GM23338 (cell line): ENCODE measurements at regions not wholly inside any gene's neighbourhood (a gene's known extent, or its start where the extent isn't known, plus 50 kb on each side); places are given as distances from the start of the nearest gene placed in this dataset.

Experiments
- ATAC-seq: fragments of 200-7000 bp; cut with Tn5 transposase; 3 replicates; pipeline ENCODE4 v1.9.1; 2020
- DNase-seq: peaks from one replicate; pipeline ENCODE4 v3.0.0-alpha.2; 2015; ENCODE audit warnings: low spot score
- H2AFZ ChIP-seq: fragments of 200-600 bp; sonication (generic); 2 replicates; pipeline ENCODE4 v1.8.0; 2016; ENCODE audit warnings: antibody characterized with exemption, mild to moderate bottlenecking, moderate library complexity
- H3F3A ChIP-seq: fragments of 200-600 bp; sonication (generic); replicated peaks from 2 replicates; pipeline ENCODE4 v1.8.0; 2017; ENCODE audit warnings: antibody characterized with exemption, mixed run types, low read depth
- H3K27ac ChIP-seq: fragments of 200-600 bp; sonication (generic); 2 replicates; pipeline ENCODE4 v1.6.1; 2016; ENCODE audit warnings: low read depth
- H3K27me3 ChIP-seq: fragments of 200-600 bp; sonication (generic); 2 replicates; pipeline ENCODE4 v1.8.0; 2016; ENCODE audit warnings: mild to moderate bottlenecking, mixed run types, moderate library complexity; ENCODE audit not compliant: insufficient read depth
- H3K36me3 ChIP-seq: fragments of 200-600 bp; sonication (generic); 2 replicates; pipeline ENCODE4 v1.8.0; 2016; ENCODE audit warnings: mild to moderate bottlenecking; ENCODE audit not compliant: insufficient read depth
- H3K4me1 ChIP-seq: fragments of 200-600 bp; sonication (generic); 2 replicates; pipeline ENCODE4 v1.8.0; 2016; ENCODE audit warnings: mild to moderate bottlenecking, moderate library complexity; ENCODE audit not compliant: insufficient read depth
- H3K4me2 ChIP-seq: fragments of 200-600 bp; sonication (generic); 2 replicates; pipeline ENCODE4 v1.7.1; 2017; ENCODE audit warnings: mixed run types
- H3K4me3 ChIP-seq: fragments of 200-600 bp; sonication (generic); 2 replicates; pipeline ENCODE4 v1.6.1; 2016; ENCODE audit warnings: mixed run types
- H3K79me2 ChIP-seq: fragments of 200-600 bp; sonication (generic); replicated peaks from 2 replicates; pipeline ENCODE4 v1.8.0; 2017; ENCODE audit warnings: mild to moderate bottlenecking; ENCODE audit not compliant: insufficient read depth
- H3K9me2 ChIP-seq: fragments of 200-600 bp; sonication (generic); 2 replicates; pipeline ENCODE4 v1.8.0; 2017; ENCODE audit not compliant: insufficient read depth
- H4K20me1 ChIP-seq: fragments of 200-600 bp; sonication (generic); replicated peaks from 2 replicates; pipeline ENCODE4 v1.8.0; 2017; ENCODE audit warnings: mild to moderate bottlenecking; ENCODE audit not compliant: insufficient read depth
- H3K27ac Mint-ChIP-seq: 2 replicates; pipeline ENCODE4 v1.8.0; 2020; ENCODE audit warnings: inconsistent platforms, mild to moderate bottlenecking, moderate library complexity, mixed read lengths
- H3K27me3 Mint-ChIP-seq: 3 replicates; pipeline ENCODE4 v1.8.0; 2022; ENCODE audit warnings: low read depth, mild to moderate bottlenecking, moderate library complexity, mixed read lengths, inconsistent platforms; ENCODE audit not compliant: insufficient read depth, poor library complexity
- H3K36me3 Mint-ChIP-seq: 3 replicates; pipeline ENCODE4 v1.8.0; 2021; ENCODE audit warnings: low read depth, mild to moderate bottlenecking, inconsistent platforms, moderate library complexity, mixed read lengths
- H3K4me1 Mint-ChIP-seq: 3 replicates; pipeline ENCODE4 v1.8.0; 2020; ENCODE audit warnings: mild to moderate bottlenecking, inconsistent platforms, mixed read lengths
- H3K4me3 Mint-ChIP-seq: 3 replicates; pipeline ENCODE4 v1.8.0; 2021; ENCODE audit warnings: moderate library complexity, mild to moderate bottlenecking, inconsistent platforms, mixed read lengths
- H3K9me3 Mint-ChIP-seq: 3 replicates; pipeline ENCODE4 v1.8.0; 2020; ENCODE audit warnings: moderate library complexity, mild to moderate bottlenecking, inconsistent platforms, mixed read lengths
- EZH2phosphoT487 ChIP-seq: fragments of 200-600 bp; sonication (generic); IDR thresholded peaks from one replicate; pipeline ENCODE4 v1.8.1; 2018; ENCODE audit warnings: antibody characterized with exemption; ENCODE audit not compliant: unreplicated experiment
- JUNB ChIP-seq: IDR thresholded peaks from one replicate; pipeline ENCODE4 v1.6.1; 2016; ENCODE audit warnings: antibody characterized with exemption; ENCODE audit not compliant: unreplicated experiment
- STAT1 ChIP-seq: IDR thresholded peaks from one replicate; pipeline ENCODE4 v1.6.1; 2016; ENCODE audit warnings: antibody characterized with exemption; ENCODE audit not compliant: unreplicated experiment
- ZNF331 ChIP-seq: fragments of 250-450 bp; sonication (Bioruptor Pico); IDR thresholded peaks from 2 replicates; pipeline ENCODE4 v1.5.0; 2020; ENCODE audit warnings: low read depth, mild to moderate bottlenecking, moderate library complexity
- TF ChIP-seq, protein P1 (sequence below): fragments of 250-450 bp; sonication (Bioruptor Pico); IDR thresholded peaks from 2 replicates; pipeline ENCODE4 v1.5.0; 2020; ENCODE audit warnings: mild to moderate bottlenecking, moderate library complexity
- TF ChIP-seq, protein P2 (sequence below): IDR thresholded peaks from 2 replicates; pipeline ENCODE4 v1.6.1; 2016; ENCODE audit warnings: antibody characterized with exemption

DNA sequence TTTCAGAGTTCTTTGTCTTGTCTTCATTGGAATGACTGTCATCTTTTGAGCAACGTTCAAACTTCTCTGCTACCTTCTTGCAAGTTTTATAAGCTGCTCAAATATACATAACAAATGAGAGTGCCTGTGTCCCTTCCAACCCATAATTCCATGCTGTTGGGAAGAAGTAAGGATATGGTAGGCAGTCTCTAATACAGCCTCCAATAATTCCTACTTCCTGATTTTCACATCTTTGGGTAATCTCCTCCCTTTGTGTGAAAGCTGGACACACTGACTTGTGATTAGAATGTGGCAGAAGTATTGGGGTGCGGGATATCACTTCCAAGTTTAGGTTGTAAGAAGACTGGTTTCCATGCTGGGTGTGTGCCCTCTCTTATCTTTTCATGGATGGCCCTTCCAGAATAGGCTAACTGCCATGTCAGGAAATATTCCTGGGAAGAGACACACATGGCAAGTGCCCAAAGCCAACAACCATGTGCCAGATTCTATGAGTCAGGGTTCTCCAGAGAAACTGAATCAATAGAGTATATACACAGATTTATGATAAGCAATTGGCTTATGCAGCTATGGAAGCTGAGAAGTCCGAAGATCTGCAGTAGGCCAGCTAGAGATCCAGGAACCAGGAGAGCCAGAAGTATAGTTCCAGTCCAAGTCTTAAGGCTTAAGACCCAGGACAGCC is 531.3 kb downstream of the NTRK2 start:
- H3K4me3 ChIP-seq = no peak overlapping the region
- H4K20me1 ChIP-seq = no peaks in the 10 kb centered on the region
- no peaks in the 10 kb centered on the region for H3F3A ChIP-seq
- Mint-ChIP-seq H3K27me3 (peaks cover 2% of the 10 kb centered on the region), H3K36me3 (no peaks in the 10 kb centered on the region), H3K4me3 (no peak overlapping the region), H3K27ac (no peak overlapping the region), H3K9me3 (no peaks in the 10 kb centered on the region), H3K4me1 (peaks cover 4% of the 10 kb centered on the region; the same call in 1 of the 3 replicates)
- H3K4me1 ChIP-seq = peaks cover 4% of the 10 kb centered on the region; the same call in 1 of the 2 replicates
- H3K9me2 ChIP-seq = 0 out of 2 replicates have a peak, but pooled peaks cover 10% of the 10 kb centered on the region
- H3K27me3 ChIP-seq = no peaks in the 10 kb centered on the region
- H2AFZ ChIP-seq = no peak overlapping the region
- no peak overlapping the region for H3K4me2 ChIP-seq
- TF ChIP-seq, protein P1, sequence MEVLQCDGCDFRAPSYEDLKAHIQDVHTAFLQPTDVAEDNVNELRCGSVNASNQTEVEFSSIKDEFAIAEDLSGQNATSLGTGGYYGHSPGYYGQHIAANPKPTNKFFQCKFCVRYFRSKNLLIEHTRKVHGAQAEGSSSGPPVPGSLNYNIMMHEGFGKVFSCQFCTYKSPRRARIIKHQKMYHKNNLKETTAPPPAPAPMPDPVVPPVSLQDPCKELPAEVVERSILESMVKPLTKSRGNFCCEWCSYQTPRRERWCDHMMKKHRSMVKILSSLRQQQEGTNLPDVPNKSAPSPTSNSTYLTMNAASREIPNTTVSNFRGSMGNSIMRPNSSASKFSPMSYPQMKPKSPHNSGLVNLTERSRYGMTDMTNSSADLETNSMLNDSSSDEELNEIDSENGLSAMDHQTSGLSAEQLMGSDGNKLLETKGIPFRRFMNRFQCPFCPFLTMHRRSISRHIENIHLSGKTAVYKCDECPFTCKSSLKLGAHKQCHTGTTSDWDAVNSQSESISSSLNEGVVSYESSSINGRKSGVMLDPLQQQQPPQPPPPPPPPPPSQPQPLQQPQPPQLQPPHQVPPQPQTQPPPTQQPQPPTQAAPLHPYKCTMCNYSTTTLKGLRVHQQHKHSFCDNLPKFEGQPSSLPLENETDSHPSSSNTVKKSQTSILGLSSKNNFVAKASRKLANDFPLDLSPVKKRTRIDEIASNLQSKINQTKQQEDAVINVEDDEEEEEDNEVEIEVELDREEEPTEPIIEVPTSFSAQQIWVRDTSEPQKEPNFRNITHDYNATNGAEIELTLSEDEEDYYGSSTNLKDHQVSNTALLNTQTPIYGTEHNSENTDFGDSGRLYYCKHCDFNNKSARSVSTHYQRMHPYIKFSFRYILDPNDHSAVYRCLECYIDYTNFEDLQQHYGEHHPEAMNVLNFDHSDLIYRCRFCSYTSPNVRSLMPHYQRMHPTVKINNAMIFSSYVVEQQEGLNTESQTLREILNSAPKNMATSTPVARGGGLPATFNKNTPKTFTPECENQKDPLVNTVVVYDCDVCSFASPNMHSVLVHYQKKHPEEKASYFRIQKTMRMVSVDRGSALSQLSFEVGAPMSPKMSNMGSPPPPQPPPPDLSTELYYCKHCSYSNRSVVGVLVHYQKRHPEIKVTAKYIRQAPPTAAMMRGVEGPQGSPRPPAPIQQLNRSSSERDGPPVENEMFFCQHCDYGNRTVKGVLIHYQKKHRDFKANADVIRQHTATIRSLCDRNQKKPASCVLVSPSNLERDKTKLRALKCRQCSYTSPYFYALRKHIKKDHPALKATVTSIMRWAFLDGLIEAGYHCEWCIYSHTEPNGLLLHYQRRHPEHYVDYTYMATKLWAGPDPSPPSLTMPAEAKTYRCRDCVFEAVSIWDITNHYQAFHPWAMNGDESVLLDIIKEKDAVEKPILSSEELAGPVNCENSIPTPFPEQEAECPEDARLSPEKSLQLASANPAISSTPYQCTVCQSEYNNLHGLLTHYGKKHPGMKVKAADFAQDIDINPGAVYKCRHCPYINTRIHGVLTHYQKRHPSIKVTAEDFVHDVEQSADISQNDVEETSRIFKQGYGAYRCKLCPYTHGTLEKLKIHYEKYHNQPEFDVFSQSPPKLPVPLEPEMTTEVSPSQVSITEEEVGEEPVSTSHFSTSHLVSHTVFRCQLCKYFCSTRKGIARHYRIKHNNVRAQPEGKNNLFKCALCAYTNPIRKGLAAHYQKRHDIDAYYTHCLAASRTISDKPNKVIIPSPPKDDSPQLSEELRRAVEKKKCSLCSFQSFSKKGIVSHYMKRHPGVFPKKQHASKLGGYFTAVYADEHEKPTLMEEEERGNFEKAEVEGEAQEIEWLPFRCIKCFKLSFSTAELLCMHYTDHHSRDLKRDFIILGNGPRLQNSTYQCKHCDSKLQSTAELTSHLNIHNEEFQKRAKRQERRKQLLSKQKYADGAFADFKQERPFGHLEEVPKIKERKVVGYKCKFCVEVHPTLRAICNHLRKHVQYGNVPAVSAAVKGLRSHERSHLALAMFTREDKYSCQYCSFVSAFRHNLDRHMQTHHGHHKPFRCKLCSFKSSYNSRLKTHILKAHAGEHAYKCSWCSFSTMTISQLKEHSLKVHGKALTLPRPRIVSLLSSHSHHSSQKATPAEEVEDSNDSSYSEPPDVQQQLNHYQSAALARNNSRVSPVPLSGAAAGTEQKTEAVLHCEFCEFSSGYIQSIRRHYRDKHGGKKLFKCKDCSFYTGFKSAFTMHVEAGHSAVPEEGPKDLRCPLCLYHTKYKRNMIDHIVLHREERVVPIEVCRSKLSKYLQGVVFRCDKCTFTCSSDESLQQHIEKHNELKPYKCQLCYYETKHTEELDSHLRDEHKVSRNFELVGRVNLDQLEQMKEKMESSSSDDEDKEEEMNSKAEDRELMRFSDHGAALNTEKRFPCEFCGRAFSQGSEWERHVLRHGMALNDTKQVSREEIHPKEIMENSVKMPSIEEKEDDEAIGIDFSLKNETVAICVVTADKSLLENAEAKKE (CRISPR knock-in tag) = no peak
- TF ChIP-seq JUNB (no peak), EZH2phosphoT487 (no peak), ZNF331 (CRISPR knock-in tag) (no peak), STAT1 (no peak)
- TF ChIP-seq, protein P2, sequence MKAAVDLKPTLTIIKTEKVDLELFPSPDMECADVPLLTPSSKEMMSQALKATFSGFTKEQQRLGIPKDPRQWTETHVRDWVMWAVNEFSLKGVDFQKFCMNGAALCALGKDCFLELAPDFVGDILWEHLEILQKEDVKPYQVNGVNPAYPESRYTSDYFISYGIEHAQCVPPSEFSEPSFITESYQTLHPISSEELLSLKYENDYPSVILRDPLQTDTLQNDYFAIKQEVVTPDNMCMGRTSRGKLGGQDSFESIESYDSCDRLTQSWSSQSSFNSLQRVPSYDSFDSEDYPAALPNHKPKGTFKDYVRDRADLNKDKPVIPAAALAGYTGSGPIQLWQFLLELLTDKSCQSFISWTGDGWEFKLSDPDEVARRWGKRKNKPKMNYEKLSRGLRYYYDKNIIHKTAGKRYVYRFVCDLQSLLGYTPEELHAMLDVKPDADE = no peak
- no peaks in the 10 kb centered on the region for H3K36me3 ChIP-seq
- no peak overlapping the region for H3K27ac ChIP-seq
- ATAC-seq (no peak), DNase-seq (no peak)
- no peaks in the 10 kb centered on the region for H3K79me2 ChIP-seq
